WTC11 (cell line): ENCODE measurements at regions not wholly inside any gene's neighbourhood (a gene's known extent, or its start where the extent isn't known, plus 50 kb on each side); places are given as distances from the start of the nearest gene placed in this dataset.
A peak's percentile ranks its signal among the peaks of the same experiment; 100 is the strongest.

Experiments
- ATAC-seq: fragments of 200-7000 bp; cut with Tn5 transposase; 2 replicates; pipeline ENCODE4 v1.10.0; 2021; ENCODE audit warnings: mild to moderate bottlenecking, moderate library complexity
- CTCF ChIA-PET: fragments of 300-600 bp; sonication (Branson Sonifier 250); formaldehyde crosslinking; loops from one replicate; lab custom pipeline; 2021; ENCODE audit warnings: antibody characterized with exemption; lab: Charles Lee
- POLR2A ChIA-PET: fragments of 350-600 bp; sonication (Branson Sonifier 250); formaldehyde crosslinking; loops from one replicate; lab custom pipeline; 2021; ENCODE audit warnings: antibody characterized with exemption; lab: Charles Lee
- DNase-seq: peaks from one replicate; pipeline ENCODE4 v3.0.0; 2021; ENCODE audit warnings: low spot score
- H3K27ac Mint-ChIP-seq: 2 replicates; pipeline ENCODE4 v1.8.0; 2021; ENCODE audit warnings: mixed read lengths
- H3K27me3 Mint-ChIP-seq: 2 replicates; pipeline ENCODE4 v1.8.0; 2021; ENCODE audit warnings: low read depth, mild to moderate bottlenecking, moderate library complexity, mixed read lengths
- H3K36me3 Mint-ChIP-seq: 2 replicates; pipeline ENCODE4 v1.8.0; 2021; ENCODE audit warnings: mixed read lengths
- H3K4me1 Mint-ChIP-seq: 2 replicates; pipeline ENCODE4 v1.8.0; 2022; ENCODE audit warnings: mixed read lengths
- H3K4me3 Mint-ChIP-seq: 2 replicates; pipeline ENCODE4 v1.8.0; 2021; ENCODE audit warnings: mild to moderate bottlenecking, moderate library complexity, mixed read lengths
- H3K9me3 Mint-ChIP-seq: 2 replicates; pipeline ENCODE4 v1.8.0; 2021; ENCODE audit warnings: mixed read lengths
- CBFB ChIP-seq: sonication (generic); formaldehyde crosslinking; IDR thresholded peaks from 2 replicates; pipeline ENCODE4 v1.8.1; 2022; ENCODE audit warnings: mild to moderate bottlenecking, low read depth, missing genetic modification reagents
- CREB1 ChIP-seq: sonication (generic); formaldehyde crosslinking; IDR thresholded peaks from 2 replicates; pipeline ENCODE4 v1.8.0; 2023; ENCODE audit warnings: mild to moderate bottlenecking, missing genetic modification reagents
- CREM ChIP-seq: sonication (generic); formaldehyde crosslinking; IDR thresholded peaks from 2 replicates; pipeline ENCODE4 v1.8.1; 2022; ENCODE audit warnings: mild to moderate bottlenecking, missing genetic modification reagents, moderate library complexity
- ESRRA ChIP-seq: sonication (generic); formaldehyde crosslinking; IDR thresholded peaks from 2 replicates; pipeline ENCODE4 v1.8.1; 2022; ENCODE audit warnings: mild to moderate bottlenecking, missing genetic modification reagents, borderline replicate concordance
- ETV6 ChIP-seq: sonication (generic); formaldehyde crosslinking; IDR thresholded peaks from 2 replicates; pipeline ENCODE4 v1.8.1; 2022; ENCODE audit warnings: mild to moderate bottlenecking, missing genetic modification reagents
- GRHL2 ChIP-seq: fragments of 250-450 bp; sonication (Bioruptor Pico); IDR thresholded peaks from 2 replicates; pipeline ENCODE4 v1.8.0; 2022; ENCODE audit warnings: mild to moderate bottlenecking, moderate library complexity; ENCODE audit not compliant: insufficient replicate concordance, severe bottlenecking
- KAT7 ChIP-seq: sonication (generic); formaldehyde crosslinking; IDR thresholded peaks from 2 replicates; pipeline ENCODE4 v1.8.1; 2023; ENCODE audit warnings: missing genetic modification reagents, mild to moderate bottlenecking, borderline replicate concordance
- MYBL2 ChIP-seq: sonication (generic); formaldehyde crosslinking; IDR thresholded peaks from 2 replicates; pipeline ENCODE4 v1.8.1; 2023; ENCODE audit warnings: mild to moderate bottlenecking, moderate library complexity, missing genetic modification reagents
- NR1H2 ChIP-seq: sonication (generic); formaldehyde crosslinking; IDR thresholded peaks from 2 replicates; pipeline ENCODE4 v1.9.0; 2021; ENCODE audit warnings: mild to moderate bottlenecking, moderate library complexity, missing genetic modification reagents
- NR2C2 ChIP-seq: sonication (generic); formaldehyde crosslinking; IDR thresholded peaks from 2 replicates; pipeline ENCODE4 v1.8.0; 2022; ENCODE audit warnings: mild to moderate bottlenecking, missing genetic modification reagents
- NR3C1 ChIP-seq: sonication (generic); formaldehyde crosslinking; conservative IDR thresholded peaks from 2 replicates; pipeline ENCODE4 v1.8.1; 2023; ENCODE audit warnings: low read depth, mild to moderate bottlenecking, missing genetic modification reagents
- USF1 ChIP-seq: sonication (generic); formaldehyde crosslinking; IDR thresholded peaks from 2 replicates; pipeline ENCODE4 v1.8.0; 2022; ENCODE audit warnings: mild to moderate bottlenecking, missing genetic modification reagents
- ZNF219 ChIP-seq: sonication (generic); formaldehyde crosslinking; IDR thresholded peaks from 2 replicates; pipeline ENCODE4 v1.8.0; 2023; ENCODE audit warnings: missing genetic modification reagents, mild to moderate bottlenecking, borderline replicate concordance
- ZNF317 ChIP-seq: sonication (generic); formaldehyde crosslinking; IDR thresholded peaks from 2 replicates; pipeline ENCODE4 v1.8.1; 2023; ENCODE audit warnings: low read depth, mild to moderate bottlenecking, moderate library complexity, missing genetic modification reagents, borderline replicate concordance
- ZNF416 ChIP-seq: fragments of 250-450 bp; sonication (Bioruptor Pico); IDR thresholded peaks from 2 replicates; pipeline ENCODE4 v1.9.0; 2021; ENCODE audit warnings: mild to moderate bottlenecking, inconsistent platforms
- TF ChIP-seq, protein P1 (sequence below): sonication (generic); formaldehyde crosslinking; IDR thresholded peaks from 2 replicates; pipeline ENCODE4 v1.8.0; 2022; ENCODE audit warnings: missing genetic modification reagents
- TF ChIP-seq, protein P2 (sequence below): sonication (generic); formaldehyde crosslinking; IDR thresholded peaks from 2 replicates; pipeline ENCODE4 v1.8.1; 2022; ENCODE audit warnings: missing genetic modification reagents, borderline replicate concordance
- TF ChIP-seq, protein P3 (sequence below): fragments of 250-450 bp; sonication (Bioruptor Pico); IDR thresholded peaks from 2 replicates; pipeline ENCODE4 v1.9.0; 2021; ENCODE audit warnings: mild to moderate bottlenecking, borderline replicate concordance
- TF ChIP-seq, protein P4 (sequence below): fragments of 250-450 bp; sonication (Bioruptor Pico); conservative IDR thresholded peaks from 2 replicates; pipeline ENCODE4 v1.9.0; 2021; ENCODE audit warnings: mild to moderate bottlenecking
- TF ChIP-seq, protein P5 (sequence below): fragments of 250-450 bp; sonication (Bioruptor Pico); IDR thresholded peaks from 2 replicates; pipeline ENCODE4 v1.8.0; 2021; ENCODE audit warnings: mild to moderate bottlenecking

DNA sequence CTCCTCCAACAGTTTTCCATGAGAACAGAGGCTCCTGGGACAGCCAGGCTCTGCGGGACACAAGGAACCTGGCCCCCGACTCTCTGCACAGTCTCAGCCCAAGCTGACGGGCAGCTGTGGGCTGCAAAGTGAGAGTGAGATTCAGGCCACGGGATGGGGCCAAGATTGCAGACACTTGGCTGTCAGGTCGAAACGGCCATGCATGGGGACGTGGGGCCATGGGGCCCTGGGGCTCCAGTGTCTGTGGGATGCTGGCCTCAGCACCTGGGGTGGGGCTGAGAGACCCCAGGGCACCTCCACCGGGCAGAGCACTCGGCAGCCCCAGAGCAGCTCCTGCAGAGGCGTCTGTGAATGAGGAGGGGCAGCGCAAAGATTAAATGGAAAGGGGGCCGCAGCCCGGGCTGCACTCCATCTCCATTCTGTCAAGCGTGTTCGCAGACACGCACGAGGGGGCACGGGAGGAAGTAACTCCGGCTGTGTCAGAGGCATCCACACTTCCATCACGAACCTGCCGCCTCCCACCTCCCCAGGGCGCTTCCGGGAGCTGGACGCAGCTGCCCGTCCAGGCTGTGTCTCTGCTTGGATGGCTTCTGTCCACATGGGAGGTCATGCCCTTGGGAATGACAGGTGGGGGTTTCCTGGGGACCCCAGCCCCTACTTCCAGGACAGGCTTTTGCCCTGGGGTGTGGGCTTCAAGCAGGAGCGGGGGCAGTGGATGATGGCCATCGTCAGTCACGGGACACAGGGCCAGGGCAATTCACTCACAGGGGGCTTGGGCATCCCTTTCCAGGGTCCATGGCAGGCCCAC lies 82.8 kb upstream of the NKX1-1 start:
- DNase-seq (peak; percentile 7), ATAC-seq (no peak)
- no peak for TF ChIP-seq CBFB (CRISPR knock-in tag)
- TF ChIP-seq USF1 (CRISPR knock-in tag) = no peak
- TF ChIP-seq, protein P1, sequence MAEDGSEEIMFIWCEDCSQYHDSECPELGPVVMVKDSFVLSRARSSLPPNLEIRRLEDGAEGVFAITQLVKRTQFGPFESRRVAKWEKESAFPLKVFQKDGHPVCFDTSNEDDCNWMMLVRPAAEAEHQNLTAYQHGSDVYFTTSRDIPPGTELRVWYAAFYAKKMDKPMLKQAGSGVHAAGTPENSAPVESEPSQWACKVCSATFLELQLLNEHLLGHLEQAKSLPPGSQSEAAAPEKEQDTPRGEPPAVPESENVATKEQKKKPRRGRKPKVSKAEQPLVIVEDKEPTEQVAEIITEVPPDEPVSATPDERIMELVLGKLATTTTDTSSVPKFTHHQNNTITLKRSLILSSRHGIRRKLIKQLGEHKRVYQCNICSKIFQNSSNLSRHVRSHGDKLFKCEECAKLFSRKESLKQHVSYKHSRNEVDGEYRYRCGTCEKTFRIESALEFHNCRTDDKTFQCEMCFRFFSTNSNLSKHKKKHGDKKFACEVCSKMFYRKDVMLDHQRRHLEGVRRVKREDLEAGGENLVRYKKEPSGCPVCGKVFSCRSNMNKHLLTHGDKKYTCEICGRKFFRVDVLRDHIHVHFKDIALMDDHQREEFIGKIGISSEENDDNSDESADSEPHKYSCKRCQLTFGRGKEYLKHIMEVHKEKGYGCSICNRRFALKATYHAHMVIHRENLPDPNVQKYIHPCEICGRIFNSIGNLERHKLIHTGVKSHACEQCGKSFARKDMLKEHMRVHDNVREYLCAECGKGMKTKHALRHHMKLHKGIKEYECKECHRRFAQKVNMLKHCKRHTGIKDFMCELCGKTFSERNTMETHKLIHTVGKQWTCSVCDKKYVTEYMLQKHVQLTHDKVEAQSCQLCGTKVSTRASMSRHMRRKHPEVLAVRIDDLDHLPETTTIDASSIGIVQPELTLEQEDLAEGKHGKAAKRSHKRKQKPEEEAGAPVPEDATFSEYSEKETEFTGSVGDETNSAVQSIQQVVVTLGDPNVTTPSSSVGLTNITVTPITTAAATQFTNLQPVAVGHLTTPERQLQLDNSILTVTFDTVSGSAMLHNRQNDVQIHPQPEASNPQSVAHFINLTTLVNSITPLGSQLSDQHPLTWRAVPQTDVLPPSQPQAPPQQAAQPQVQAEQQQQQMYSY (CRISPR knock-in tag) = no peak
- no peak for TF ChIP-seq CREM (CRISPR knock-in tag)
- TF ChIP-seq, protein P2, sequence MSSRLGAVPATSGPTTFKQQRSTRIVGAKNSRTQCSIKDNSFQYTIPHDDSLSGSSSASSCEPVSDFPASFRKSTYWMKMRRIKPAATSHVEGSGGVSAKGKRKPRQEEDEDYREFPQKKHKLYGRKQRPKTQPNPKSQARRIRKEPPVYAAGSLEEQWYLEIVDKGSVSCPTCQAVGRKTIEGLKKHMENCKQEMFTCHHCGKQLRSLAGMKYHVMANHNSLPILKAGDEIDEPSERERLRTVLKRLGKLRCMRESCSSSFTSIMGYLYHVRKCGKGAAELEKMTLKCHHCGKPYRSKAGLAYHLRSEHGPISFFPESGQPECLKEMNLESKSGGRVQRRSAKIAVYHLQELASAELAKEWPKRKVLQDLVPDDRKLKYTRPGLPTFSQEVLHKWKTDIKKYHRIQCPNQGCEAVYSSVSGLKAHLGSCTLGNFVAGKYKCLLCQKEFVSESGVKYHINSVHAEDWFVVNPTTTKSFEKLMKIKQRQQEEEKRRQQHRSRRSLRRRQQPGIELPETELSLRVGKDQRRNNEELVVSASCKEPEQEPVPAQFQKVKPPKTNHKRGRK = no peak
- TF ChIP-seq ESRRA = no peak
- TF ChIP-seq, protein P3, sequence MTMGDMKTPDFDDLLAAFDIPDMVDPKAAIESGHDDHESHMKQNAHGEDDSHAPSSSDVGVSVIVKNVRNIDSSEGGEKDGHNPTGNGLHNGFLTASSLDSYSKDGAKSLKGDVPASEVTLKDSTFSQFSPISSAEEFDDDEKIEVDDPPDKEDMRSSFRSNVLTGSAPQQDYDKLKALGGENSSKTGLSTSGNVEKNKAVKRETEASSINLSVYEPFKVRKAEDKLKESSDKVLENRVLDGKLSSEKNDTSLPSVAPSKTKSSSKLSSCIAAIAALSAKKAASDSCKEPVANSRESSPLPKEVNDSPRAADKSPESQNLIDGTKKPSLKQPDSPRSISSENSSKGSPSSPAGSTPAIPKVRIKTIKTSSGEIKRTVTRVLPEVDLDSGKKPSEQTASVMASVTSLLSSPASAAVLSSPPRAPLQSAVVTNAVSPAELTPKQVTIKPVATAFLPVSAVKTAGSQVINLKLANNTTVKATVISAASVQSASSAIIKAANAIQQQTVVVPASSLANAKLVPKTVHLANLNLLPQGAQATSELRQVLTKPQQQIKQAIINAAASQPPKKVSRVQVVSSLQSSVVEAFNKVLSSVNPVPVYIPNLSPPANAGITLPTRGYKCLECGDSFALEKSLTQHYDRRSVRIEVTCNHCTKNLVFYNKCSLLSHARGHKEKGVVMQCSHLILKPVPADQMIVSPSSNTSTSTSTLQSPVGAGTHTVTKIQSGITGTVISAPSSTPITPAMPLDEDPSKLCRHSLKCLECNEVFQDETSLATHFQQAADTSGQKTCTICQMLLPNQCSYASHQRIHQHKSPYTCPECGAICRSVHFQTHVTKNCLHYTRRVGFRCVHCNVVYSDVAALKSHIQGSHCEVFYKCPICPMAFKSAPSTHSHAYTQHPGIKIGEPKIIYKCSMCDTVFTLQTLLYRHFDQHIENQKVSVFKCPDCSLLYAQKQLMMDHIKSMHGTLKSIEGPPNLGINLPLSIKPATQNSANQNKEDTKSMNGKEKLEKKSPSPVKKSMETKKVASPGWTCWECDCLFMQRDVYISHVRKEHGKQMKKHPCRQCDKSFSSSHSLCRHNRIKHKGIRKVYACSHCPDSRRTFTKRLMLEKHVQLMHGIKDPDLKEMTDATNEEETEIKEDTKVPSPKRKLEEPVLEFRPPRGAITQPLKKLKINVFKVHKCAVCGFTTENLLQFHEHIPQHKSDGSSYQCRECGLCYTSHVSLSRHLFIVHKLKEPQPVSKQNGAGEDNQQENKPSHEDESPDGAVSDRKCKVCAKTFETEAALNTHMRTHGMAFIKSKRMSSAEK (CRISPR knock-in tag) = no peak
- no peak for TF ChIP-seq ZNF317 (CRISPR knock-in tag)
- no peak for TF ChIP-seq KAT7 (CRISPR knock-in tag)
- no peak for TF ChIP-seq NR2C2 (CRISPR knock-in tag)
- TF ChIP-seq ETV6 (CRISPR knock-in tag) = no peak
- no peak for TF ChIP-seq GRHL2 (CRISPR knock-in tag)
- no peak for TF ChIP-seq ZNF416 (CRISPR knock-in tag)
- TF ChIP-seq ZNF219 = no peak
- Mint-ChIP-seq H3K9me3 (peaks cover 37% of the 10 kb centered on the region), H3K27ac (no peak overlapping the region), H3K4me1 (no peaks in the 10 kb centered on the region), H3K4me3 (no peak overlapping the region), H3K36me3 (peaks cover 17% of the 10 kb centered on the region), H3K27me3 (peaks cover 30% of the 10 kb centered on the region)
- POLR2A ChIA-PET = no interaction called here
- CTCF ChIA-PET = interaction anchor here (0.6 to 1.1 kb wide), 2 partner anchors 18 to 405 kb away, joined by 4 read pairs; no protein-coding TSS in a partner anchor

GRCh38 chr4:1488357-1488756 lies 82.1 kb upstream of the NKX1-1 start:
- Mint-ChIP-seq H3K36me3 (peaks cover 17% of the 10 kb centered on the region), H3K4me3 (no peak overlapping the region), H3K4me1 (no peaks in the 10 kb centered on the region), H3K27ac (no peak overlapping the region), H3K9me3 (peaks cover 44% of the 10 kb centered on the region), H3K27me3 (peaks cover 36% of the 10 kb centered on the region)
- ChIA-PET CTCF (interaction anchor here (0.6 kb wide), 1 partner anchor 404 kb away, joined by 4 read pairs; no protein-coding TSS in a partner anchor), POLR2A (no interaction called here)
- ATAC-seq (no peak), DNase-seq (no peak)
- TF ChIP-seq, protein P4, sequence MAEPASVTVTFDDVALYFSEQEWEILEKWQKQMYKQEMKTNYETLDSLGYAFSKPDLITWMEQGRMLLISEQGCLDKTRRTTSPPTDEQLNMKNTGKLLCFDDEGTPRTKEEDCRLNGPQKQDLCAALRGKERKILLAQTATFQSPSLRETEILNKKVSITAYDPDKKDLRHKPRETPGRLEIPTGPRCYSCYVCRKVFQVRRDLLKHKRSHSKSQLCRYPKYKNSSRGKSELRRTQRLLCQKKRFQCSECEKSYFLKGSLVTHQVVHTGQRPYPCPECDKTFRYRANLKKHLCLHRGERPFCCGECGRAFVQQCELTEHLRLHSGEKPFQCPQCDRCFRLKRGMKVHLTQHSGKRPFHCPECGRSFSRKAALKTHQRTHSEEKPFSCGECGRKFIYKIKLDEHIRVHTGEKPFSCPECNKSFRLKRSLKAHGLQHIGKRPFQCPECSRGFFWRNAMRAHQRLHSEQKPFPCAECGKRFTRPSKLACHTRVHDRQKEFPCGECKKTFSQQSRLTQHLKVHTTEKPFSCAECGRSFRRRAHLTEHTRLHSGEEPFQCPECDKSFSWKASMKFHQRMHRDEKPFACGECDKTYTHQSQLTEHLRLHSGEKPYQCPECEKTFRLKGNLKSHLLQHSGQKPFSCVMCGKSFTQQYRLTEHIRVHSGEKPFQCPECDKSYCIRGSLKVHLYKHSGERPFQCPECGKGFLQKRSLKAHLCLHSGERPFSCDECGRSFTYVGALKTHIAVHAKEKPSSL (CRISPR knock-in tag) = no peak
- TF ChIP-seq CREM (CRISPR knock-in tag) = no peak
- TF ChIP-seq NR3C1 (CRISPR knock-in tag) = no peak
- TF ChIP-seq, protein P5, sequence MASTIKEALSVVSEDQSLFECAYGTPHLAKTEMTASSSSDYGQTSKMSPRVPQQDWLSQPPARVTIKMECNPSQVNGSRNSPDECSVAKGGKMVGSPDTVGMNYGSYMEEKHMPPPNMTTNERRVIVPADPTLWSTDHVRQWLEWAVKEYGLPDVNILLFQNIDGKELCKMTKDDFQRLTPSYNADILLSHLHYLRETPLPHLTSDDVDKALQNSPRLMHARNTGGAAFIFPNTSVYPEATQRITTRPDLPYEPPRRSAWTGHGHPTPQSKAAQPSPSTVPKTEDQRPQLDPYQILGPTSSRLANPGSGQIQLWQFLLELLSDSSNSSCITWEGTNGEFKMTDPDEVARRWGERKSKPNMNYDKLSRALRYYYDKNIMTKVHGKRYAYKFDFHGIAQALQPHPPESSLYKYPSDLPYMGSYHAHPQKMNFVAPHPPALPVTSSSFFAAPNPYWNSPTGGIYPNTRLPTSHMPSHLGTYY = no peak
- no peak for TF ChIP-seq CREB1 (CRISPR knock-in tag)
- no peak for TF ChIP-seq NR1H2 (CRISPR knock-in tag)
- TF ChIP-seq ESRRA = no peak
- TF ChIP-seq MYBL2 (CRISPR knock-in tag) = no peak
